Fibroblast of skin of scalp (primary cell): ENCODE measurements at regions not wholly inside any gene's neighbourhood (a gene's known extent, or its start where the extent isn't known, plus 50 kb on each side); places are given as distances from the start of the nearest gene placed in this dataset.
A peak's percentile ranks its signal among the peaks of the same experiment; 100 is the strongest.
"Not testable (repeated sequence)": the region's sequence is repeated elsewhere in the genome, so short reads cannot be mapped to it uniquely, and the experiment has no call there.

Experiments used
- DNase-seq: peaks from one replicate; pipeline ENCODE4 v3.0.0-alpha.2; 2013

GRCh38 chr3:65030847-65031463, 343.2 kb upstream of the ADAMTS9 start:
- peak; percentile 85 for DNase-seq

GRCh38 chr3:65030014-65030627, 342.3 kb upstream of the ADAMTS9 start:
- no peak for DNase-seq

DNA sequence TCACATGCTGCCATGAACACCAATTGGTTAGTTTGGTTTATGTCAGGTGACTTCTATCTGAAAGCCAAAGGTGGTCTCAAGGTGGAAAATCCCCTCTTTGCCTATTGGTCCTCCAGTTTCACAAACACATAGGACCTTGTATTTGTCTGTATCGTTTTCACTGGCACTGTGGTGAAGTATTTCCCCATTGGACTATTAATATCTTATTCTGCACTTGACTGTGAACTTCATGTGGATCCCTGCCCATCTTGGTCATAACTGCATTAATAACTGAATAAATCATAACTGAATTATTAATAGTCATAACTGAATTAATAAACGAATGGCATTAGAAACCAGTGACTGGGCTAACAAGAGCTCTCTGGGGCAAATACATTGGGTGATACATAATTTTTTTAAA, 341.3 kb upstream of the ADAMTS9 start:
- DNase-seq, result no peak

DNA sequence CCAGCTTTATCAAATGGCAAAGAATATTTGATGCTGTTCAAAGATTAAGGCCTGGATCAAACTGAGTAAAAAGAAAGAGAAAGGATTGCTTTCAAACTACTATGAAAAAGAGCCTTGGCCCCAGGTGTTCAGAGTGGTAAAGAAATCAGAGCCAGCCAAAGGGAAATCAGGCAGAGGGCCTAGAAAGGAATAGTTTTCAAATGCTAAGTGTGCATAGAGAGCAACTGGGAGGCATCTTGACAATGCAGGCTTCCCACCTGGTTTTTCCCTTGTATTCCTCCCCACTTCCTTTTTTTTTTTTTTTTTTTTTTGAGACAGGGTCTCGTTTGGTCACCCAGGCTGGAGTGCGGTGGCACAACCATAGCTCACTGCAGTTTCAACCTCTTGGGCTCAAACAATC, 340.2 kb upstream of the ADAMTS9 start:
- DNase-seq, result no peak

- no peak for DNase-seq
These were observed 339.5 kb upstream of the ADAMTS9 start for GRCh38 chr3:65027335-65027734.

DNA sequence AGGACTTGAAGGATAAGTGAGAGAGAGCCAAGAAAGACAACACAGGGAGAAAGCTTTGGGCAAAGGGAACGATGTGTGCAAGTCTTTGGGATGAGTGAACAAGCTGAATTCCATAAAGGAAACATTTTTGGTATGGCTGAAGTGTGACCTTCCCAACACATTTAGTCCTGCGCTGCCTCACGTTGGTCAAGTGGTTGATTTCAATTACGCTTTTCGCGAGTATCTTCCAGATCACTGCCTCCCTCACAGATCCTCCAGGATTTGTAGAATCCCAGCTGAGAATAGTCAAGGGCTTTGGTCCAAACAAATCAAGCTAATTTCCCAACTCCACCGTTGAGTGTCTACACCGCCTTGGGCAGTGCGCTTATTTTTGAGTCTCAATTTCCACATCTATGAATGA, 338.4 kb upstream of the ADAMTS9 start:
- no peak for DNase-seq

GRCh38 chr3:65024148-65024547, 336.3 kb upstream of the ADAMTS9 start:
- DNase-seq, result no peak

DNA sequence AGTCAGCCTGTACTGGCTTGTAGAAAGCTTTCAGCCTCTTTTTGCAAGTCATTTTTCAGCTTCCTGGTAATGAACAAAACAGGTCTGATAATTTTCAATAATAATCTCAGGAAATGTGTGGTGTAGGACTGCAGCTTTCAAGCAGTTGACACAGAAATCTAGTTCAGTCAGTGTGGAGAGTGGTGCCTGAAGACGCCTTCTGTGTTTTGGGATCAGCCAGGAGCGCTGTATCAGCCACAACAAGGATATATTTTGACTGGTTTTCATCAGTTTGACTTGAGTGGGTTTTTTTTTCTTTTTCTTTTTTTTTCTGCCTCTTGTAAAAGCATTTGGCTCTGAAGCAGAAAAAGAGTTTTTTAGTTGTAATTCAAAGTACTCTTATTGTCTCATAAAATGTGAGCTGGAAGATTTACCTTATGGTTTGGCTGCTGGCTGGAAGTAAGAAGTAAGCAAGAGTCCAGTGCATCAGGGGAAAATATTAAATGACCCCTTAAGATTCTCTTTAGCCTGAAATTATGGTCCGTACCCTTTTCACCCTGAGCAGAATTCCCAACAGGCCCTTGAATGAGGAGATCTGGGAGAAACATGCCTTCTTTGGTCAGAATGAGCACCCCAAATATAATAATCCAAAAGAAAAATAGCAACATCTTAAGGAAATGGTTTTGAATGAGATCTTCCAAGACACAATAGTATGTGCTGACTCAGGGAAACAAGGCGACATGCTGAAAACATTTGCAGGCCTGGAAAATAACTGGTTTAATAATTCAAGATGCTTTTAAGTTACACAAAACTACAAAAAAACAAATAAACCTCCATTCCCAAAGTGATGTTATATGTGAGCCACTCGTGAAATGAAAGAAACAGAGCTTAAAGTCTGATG, 332.7 kb upstream of the ADAMTS9 start:
- DNase-seq, result no peak

DNA sequence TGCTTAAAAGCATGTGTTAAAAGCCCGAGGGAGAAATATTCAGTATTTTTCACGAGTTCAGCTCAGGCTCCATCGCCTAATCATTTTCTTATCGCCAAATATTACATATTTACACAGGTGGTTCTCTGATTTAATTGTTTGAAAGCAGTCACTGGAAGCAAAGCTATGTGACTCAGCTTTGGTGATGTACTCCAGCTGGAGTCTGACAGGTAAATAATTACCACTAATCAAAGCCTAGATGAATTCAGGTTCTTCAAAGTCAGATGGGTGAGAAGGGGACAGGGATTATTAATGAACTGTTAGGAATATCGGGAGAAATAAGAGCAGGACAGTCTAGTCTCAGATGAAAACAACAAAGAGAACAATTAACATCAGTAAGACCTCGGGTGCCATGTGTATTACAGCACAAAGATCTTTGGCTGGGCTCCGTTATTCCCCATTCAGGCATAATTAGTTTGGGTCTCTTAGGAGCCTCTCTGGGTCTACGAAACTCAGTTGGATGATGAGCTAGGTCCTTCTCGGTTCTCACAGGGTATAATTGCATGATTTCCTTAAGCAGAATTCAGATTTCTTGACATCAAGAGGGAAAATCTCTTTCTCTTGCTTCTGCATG, 331.7 kb upstream of the ADAMTS9 start:
- no peak for DNase-seq

- no peak for DNase-seq
These were observed 331.0 kb upstream of the ADAMTS9 start for GRCh38 chr3:65018801-65019200.

GRCh38 chr3:65017359-65017758, 329.6 kb upstream of the ADAMTS9 start:
- DNase-seq, result no peak

- no peak for DNase-seq
These were observed 327.9 kb upstream of the ADAMTS9 start for GRCh38 chr3:65015711-65016110.

GRCh38 chr3:65013053-65013452, 325.3 kb upstream of the ADAMTS9 start:
- DNase-seq, result no peak

DNA sequence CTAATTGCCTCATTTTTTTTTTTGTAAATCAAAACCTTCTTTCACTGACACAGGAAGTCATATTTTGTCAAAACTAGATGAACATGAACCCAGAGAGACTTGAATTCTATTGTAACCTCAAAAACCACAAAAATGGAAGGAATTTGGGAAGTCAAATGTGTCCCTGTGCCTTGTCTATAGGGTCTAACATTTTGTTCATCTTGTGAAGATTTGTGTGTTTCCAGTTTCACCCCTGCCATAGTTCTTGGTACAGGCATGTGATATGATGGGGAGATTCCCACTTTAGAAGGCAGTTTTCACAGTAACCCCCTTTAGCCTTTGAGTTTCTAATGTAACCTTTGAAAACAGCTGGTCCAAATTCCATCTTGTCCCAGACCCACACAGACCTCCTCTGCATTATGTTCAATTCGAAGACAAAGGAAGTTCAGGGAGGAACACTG, 318.5 kb upstream of the ADAMTS9 start:
- peak; percentile 93 for DNase-seq

- peak; percentile 73 for DNase-seq
These were observed 317.7 kb upstream of the ADAMTS9 start for GRCh38 chr3:65005486-65005885.

GRCh38 chr3:65004795-65005295, 317.0 kb upstream of the ADAMTS9 start:
- DNase-seq, result no peak

DNA sequence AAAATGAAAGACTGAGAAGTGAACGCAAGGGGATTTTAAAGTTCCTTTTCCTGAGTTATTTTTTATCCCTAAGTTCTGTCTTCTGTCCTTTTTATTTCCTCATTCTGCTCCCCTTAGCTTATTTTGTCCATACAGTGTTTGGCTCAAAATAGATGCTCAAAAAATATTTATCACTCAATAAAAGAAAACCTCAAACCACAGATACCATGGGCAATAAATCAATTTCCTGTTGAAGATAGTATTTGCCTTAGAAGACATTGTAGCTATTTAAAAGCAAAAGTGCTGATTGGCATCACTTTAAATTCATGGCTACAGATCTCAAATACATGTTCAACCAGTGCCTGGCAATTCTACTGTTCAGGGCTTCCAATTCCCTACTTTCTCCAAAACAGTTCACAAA, 316.5 kb upstream of the ADAMTS9 start:
- peak; percentile 26 for DNase-seq

- DNase-seq, result not testable (repeated sequence)
These were observed 313.3 kb upstream of the ADAMTS9 start for GRCh38 chr3:65001119-65001518.

DNA sequence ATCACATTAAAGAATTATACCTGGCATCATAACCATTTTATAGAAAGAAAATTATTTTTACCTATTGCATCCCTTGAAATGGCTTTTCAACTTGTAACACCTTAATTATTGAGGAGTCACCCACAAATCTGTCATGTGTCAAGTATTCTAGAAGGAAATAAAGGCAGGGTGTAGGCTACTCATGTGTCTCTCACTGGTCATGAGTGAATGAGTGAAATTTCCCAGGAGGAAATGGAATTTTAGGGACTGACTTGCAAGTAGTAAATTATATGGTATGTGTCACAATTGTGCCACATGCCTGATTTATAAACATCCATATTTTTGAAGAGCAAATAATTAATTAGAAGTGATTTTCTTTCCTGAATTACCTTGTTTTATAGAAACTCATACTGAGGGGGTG, 310.5 kb upstream of the ADAMTS9 start:
- DNase-seq, result no peak

GRCh38 chr3:64995857-64996551, 308.2 kb upstream of the ADAMTS9 start:
- DNase-seq, result peak; percentile 27

GRCh38 chr3:64993781-64994180, 306.0 kb upstream of the ADAMTS9 start:
- DNase-seq, result no peak

- no peak for DNase-seq
These were observed 304.9 kb upstream of the ADAMTS9 start for GRCh38 chr3:64992530-64993285.
